A549 (cell line): ENCODE measurements at regions not wholly inside any gene's neighbourhood (a gene's known extent, or its start where the extent isn't known, plus 50 kb on each side); places are given as distances from the start of the nearest gene placed in this dataset.

ENCODE experiments used
- CEBPB ChIP-seq, 2 experiments: fragments of >200 bp in 1 of 2; sonication (Bioruptor Twin) in 1 of 2; formaldehyde crosslinking in 1 of 2; IDR thresholded peaks; 2 replicates each; pipeline ENCODE4 v1.6.1; 2012 to 2016
- HOXA7 ChIP-seq: fragments of 250-450 bp; sonication (Bioruptor Pico); IDR thresholded peaks from 2 replicates; pipeline ENCODE4 v1.5.0; 2020; ENCODE audit warnings: mild to moderate bottlenecking, moderate library complexity
- POLR2A ChIP-seq: IDR thresholded peaks from 2 replicates; pipeline ENCODE4 v1.6.1; 2012; ENCODE audit warnings: mild to moderate bottlenecking, low read length
- TF ChIP-seq, protein P1 (sequence below): fragments of >200 bp; sonication (Bioruptor Twin); formaldehyde crosslinking; IDR thresholded peaks from 3 replicates; pipeline ENCODE4 v1.5.1; 2016

DNA sequence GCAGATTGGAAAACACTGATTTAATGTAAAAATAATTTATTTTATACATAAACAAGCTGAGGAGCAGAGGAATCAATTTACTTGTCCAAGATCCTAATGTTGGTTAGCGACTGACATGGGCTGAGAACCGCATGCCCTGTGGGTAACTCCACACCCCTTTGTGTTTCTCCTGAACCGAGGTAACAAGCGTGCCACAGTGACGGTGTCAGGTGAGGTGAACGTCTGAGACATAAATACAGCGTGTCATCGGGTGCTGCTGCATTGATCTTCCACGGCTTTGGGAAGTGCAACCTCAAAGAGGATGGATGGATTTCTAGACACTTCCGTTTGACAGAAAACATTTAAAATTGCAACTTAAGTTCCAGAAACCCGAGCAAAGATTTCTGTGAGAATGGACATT lies 386.8 kb upstream of the ADARB2 start:
- TF ChIP-seq, protein P1, sequence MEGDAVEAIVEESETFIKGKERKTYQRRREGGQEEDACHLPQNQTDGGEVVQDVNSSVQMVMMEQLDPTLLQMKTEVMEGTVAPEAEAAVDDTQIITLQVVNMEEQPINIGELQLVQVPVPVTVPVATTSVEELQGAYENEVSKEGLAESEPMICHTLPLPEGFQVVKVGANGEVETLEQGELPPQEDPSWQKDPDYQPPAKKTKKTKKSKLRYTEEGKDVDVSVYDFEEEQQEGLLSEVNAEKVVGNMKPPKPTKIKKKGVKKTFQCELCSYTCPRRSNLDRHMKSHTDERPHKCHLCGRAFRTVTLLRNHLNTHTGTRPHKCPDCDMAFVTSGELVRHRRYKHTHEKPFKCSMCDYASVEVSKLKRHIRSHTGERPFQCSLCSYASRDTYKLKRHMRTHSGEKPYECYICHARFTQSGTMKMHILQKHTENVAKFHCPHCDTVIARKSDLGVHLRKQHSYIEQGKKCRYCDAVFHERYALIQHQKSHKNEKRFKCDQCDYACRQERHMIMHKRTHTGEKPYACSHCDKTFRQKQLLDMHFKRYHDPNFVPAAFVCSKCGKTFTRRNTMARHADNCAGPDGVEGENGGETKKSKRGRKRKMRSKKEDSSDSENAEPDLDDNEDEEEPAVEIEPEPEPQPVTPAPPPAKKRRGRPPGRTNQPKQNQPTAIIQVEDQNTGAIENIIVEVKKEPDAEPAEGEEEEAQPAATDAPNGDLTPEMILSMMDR, result no peak
- no peak for TF ChIP-seq CEBPB (IDR thresholded peaks at IDR 0.05)
- no peak for TF ChIP-seq POLR2A
- no peak for TF ChIP-seq HOXA7 (CRISPR knock-in tag)
